ENCODE measurements at regions not wholly inside any gene's neighbourhood (a gene's known extent, or its start where the extent isn't known, plus 50 kb on each side); places are given as distances from the start of the nearest gene placed in this dataset.

- DNase-seq (ENCODE audit: low spot score in 2 of 2): no peak
- peaks cover 36% of the 10 kb centered on the region for H3K27me3 ChIP-seq
- no peak overlapping the region for H3K4me3 ChIP-seq
- H3K27ac ChIP-seq: no peak overlapping the region
- H3K4me1 ChIP-seq: no peaks in the 10 kb centered on the region
- no peaks in the 10 kb centered on the region for H3K9me3 ChIP-seq
- WGBS: 80% methylated on average over 19 of the region's 26 CpGs
- no peaks in the 10 kb centered on the region for H3K36me3 ChIP-seq
- TF ChIP-seq CTCF (IDR thresholded peaks at IDR 0.05) (no peak), POLR2AphosphoS5 (IDR thresholded peaks at IDR 0.05) (no peak), EP300 (IDR thresholded peaks at IDR 0.05) (no peak), POLR2A (IDR thresholded peaks at IDR 0.05) (no peak)
Measured at GRCh38 chr12:3990501-3991280, 117.5 kb upstream of the PARP11 start.

GRCh38 chr12:3989218-3989550, 116.0 kb upstream of the PARP11 start:
- TF ChIP-seq POLR2AphosphoS5 (IDR thresholded peaks at IDR 0.05) (no peak), EP300 (IDR thresholded peaks at IDR 0.05) (no peak), POLR2A (IDR thresholded peaks at IDR 0.05) (no peak), CTCF (IDR thresholded peaks at IDR 0.05) (no peak)
- Histone ChIP-seq H3K4me3 (no peak overlapping the region), H3K27ac (no peak overlapping the region), H3K9me3 (no peaks in the 10 kb centered on the region), H3K27me3 (peaks cover 36% of the 10 kb centered on the region), H3K36me3 (no peaks in the 10 kb centered on the region), H3K4me1 (no peaks in the 10 kb centered on the region)
- WGBS: 56% methylated on average over 2 of the region's 2 CpGs
- DNase-seq (ENCODE audit: low spot score in 2 of 2): no peak

GRCh38 chr12:3988519-3989217, 115.5 kb upstream of the PARP11 start:
- Histone ChIP-seq H3K27ac (no peak overlapping the region), H3K4me1 (no peaks in the 10 kb centered on the region), H3K27me3 (peaks cover 34% of the 10 kb centered on the region), H3K9me3 (peaks cover 1% of the 10 kb centered on the region), H3K4me3 (no peak overlapping the region), H3K36me3 (no peaks in the 10 kb centered on the region)
- 73% methylated on average over 4 of the region's 4 CpGs for WGBS
- no peak for DNase-seq (ENCODE audit: low spot score in 2 of 2)
- TF ChIP-seq EP300 (IDR thresholded peaks at IDR 0.05): no peak

- no peaks in the 10 kb centered on the region for H3K36me3 ChIP-seq
- H3K27me3 ChIP-seq: peaks cover 26% of the 10 kb centered on the region
- H3K4me3 ChIP-seq: no peak overlapping the region
- no peaks in the 10 kb centered on the region for H3K4me1 ChIP-seq
- no peak for DNase-seq (ENCODE audit: low spot score in 2 of 2)
- peaks cover 4% of the 10 kb centered on the region for H3K9me3 ChIP-seq
- TF ChIP-seq POLR2AphosphoS5 (IDR thresholded peaks at IDR 0.05): no peak
- TF ChIP-seq EP300 (IDR thresholded peaks at IDR 0.05): no peak
- TF ChIP-seq CTCF (IDR thresholded peaks at IDR 0.05): no peak
- TF ChIP-seq POLR2A (IDR thresholded peaks at IDR 0.05): no peak
- 78% methylated on average over 4 of the region's 4 CpGs for WGBS
- H3K27ac ChIP-seq: no peak overlapping the region
Measured at GRCh38 chr12:3987571-3987970, 114.4 kb upstream of the PARP11 start.

- Histone ChIP-seq H3K9me3 (peaks cover 4% of the 10 kb centered on the region), H3K4me3 (no peak overlapping the region), H3K4me1 (no peaks in the 10 kb centered on the region), H3K27ac (no peak overlapping the region), H3K36me3 (no peaks in the 10 kb centered on the region), H3K27me3 (no peaks in the 10 kb centered on the region)
- WGBS: 79% methylated on average over 11 of the region's 11 CpGs
- TF ChIP-seq POLR2A (IDR thresholded peaks at IDR 0.05): no peak
- no peak for TF ChIP-seq EP300 (IDR thresholded peaks at IDR 0.05)
- no peak for TF ChIP-seq POLR2AphosphoS5 (IDR thresholded peaks at IDR 0.05)
- TF ChIP-seq CTCF (IDR thresholded peaks at IDR 0.05): no peak
- peak in 1 of 2 donors; percentile 40 for DNase-seq (ENCODE audit: low spot score in 2 of 2)
Measured at GRCh38 chr12:3980504-3981272, 107.5 kb upstream of the PARP11 start.

All from suprapubic skin (tissue), 4 donors.